HL-60 (cell line): ENCODE measurements at regions not wholly inside any gene's neighbourhood (a gene's known extent, or its start where the extent isn't known, plus 50 kb on each side); places are given as distances from the start of the nearest gene placed in this dataset.

Source experiments
- POLR2AphosphoS5 ChIP-seq: IDR thresholded peaks from 2 replicates; pipeline ENCODE4 v1.6.1; 2012; ENCODE audit warnings: low read depth
- REST ChIP-seq: IDR thresholded peaks from 2 replicates; pipeline ENCODE4 v1.6.1; 2012; ENCODE audit warnings: low read depth; ENCODE audit not compliant: insufficient replicate concordance
- SPI1 ChIP-seq: IDR thresholded peaks from 2 replicates; pipeline ENCODE4 v1.6.1; 2012; ENCODE audit warnings: low read depth, mild to moderate bottlenecking, borderline replicate concordance
- TF ChIP-seq, protein P1 (sequence below): IDR thresholded peaks from one replicate; pipeline ENCODE4 v1.5.1; 2011; ENCODE audit warnings: low read length, control low read depth, inconsistent platforms; ENCODE audit not compliant: insufficient read depth

DNA sequence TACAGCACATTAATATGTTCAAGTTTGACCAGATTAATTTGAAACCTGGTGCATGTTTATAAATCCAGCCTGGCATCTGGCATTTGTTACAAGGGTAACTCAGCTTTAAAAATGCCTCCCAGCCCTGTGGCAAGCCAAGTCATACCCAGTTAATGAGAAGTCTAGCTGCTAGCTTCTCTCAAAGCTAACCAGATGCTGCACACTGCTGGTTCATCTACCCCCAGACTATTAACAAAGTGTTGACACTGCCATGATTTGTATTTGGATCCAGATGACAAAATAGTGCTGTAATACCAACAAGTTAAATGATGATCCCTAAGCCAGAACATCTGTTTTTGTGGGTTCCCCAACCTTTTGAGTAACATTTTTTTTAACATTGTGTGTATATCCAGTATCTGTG is 573.7 kb upstream of the DAB2 start:
- TF ChIP-seq, protein P1, sequence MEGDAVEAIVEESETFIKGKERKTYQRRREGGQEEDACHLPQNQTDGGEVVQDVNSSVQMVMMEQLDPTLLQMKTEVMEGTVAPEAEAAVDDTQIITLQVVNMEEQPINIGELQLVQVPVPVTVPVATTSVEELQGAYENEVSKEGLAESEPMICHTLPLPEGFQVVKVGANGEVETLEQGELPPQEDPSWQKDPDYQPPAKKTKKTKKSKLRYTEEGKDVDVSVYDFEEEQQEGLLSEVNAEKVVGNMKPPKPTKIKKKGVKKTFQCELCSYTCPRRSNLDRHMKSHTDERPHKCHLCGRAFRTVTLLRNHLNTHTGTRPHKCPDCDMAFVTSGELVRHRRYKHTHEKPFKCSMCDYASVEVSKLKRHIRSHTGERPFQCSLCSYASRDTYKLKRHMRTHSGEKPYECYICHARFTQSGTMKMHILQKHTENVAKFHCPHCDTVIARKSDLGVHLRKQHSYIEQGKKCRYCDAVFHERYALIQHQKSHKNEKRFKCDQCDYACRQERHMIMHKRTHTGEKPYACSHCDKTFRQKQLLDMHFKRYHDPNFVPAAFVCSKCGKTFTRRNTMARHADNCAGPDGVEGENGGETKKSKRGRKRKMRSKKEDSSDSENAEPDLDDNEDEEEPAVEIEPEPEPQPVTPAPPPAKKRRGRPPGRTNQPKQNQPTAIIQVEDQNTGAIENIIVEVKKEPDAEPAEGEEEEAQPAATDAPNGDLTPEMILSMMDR, result no peak
- no peak for TF ChIP-seq POLR2AphosphoS5
- no peak for TF ChIP-seq REST
- no peak for TF ChIP-seq SPI1
